ENCODE measurements at regions not wholly inside any gene's neighbourhood (a gene's known extent, or its start where the extent isn't known, plus 50 kb on each side); places are given as distances from the start of the nearest gene placed in this dataset.

GRCh38 chr5:12625667-12626263, 721.5 kb upstream of the CTNND2 start:
- Histone ChIP-seq H3K4me1 (no peaks in the 10 kb centered on the region), H3K27ac (no peak overlapping the region), H3K36me3 (no peaks in the 10 kb centered on the region), H3K9me3 (peaks cover 0 to 63% (median 32%) of the 10 kb centered on the region in 8 donors), H3K27me3 (replicated peaks in 1 of 7) (no peaks in the 10 kb centered on the region), H3K4me3 (no peak overlapping the region)
- intact Hi-C loops (cut with DNase I; ENCODE audit: low total_unique reads), result no loop called here
- TF ChIP-seq POLR2AphosphoS5 (IDR thresholded peaks at IDR 0.05) (no peak), POLR2A (IDR thresholded peaks at IDR 0.05) (no peak), CTCF (IDR thresholded peaks at IDR 0.05 in 8 of 11, conservative IDR thresholded peaks at IDR 0.05 in 3 of 11) (no peak)
- WGBS, 5 donors, result 71 to 81% (median 74%) methylated on average over 8 of the region's 8 CpGs
- no peak for DNase-seq

GRCh38 chr5:12624776-12625560, 720.7 kb upstream of the CTNND2 start:
- Histone ChIP-seq H3K36me3 (no peaks in the 10 kb centered on the region), H3K9me3 (peaks cover 0 to 65% (median 34%) of the 10 kb centered on the region in 8 donors), H3K4me3 (no peak overlapping the region), H3K27ac (no peak overlapping the region), H3K27me3 (replicated peaks in 1 of 7) (no peaks in the 10 kb centered on the region), H3K4me1 (no peaks in the 10 kb centered on the region)
- intact Hi-C loops (cut with DNase I; ENCODE audit: low total_unique reads), result no loop called here
- TF ChIP-seq POLR2AphosphoS5 (IDR thresholded peaks at IDR 0.05) (no peak), POLR2A (IDR thresholded peaks at IDR 0.05) (no peak), CTCF (IDR thresholded peaks at IDR 0.05 in 8 of 11, conservative IDR thresholded peaks at IDR 0.05 in 3 of 11) (no peak)
- no peak for DNase-seq
- WGBS, 5 donors, result 70 to 91% (median 81%) methylated on average over 4 of the region's 4 CpGs

GRCh38 chr5:12623408-12623807, 719.2 kb upstream of the CTNND2 start:
- Histone ChIP-seq H3K27ac (no peak overlapping the region), H3K9me3 (peaks cover 0 to 75% (median 41%) of the 10 kb centered on the region in 8 donors), H3K27me3 (replicated peaks in 1 of 7) (no peaks in the 10 kb centered on the region), H3K36me3 (no peaks in the 10 kb centered on the region), H3K4me1 (no peaks in the 10 kb centered on the region), H3K4me3 (no peak overlapping the region)
- intact Hi-C loops (cut with DNase I; ENCODE audit: low total_unique reads), result no loop called here
- TF ChIP-seq CTCF (IDR thresholded peaks at IDR 0.05 in 8 of 11, conservative IDR thresholded peaks at IDR 0.05 in 3 of 11), result no peak
- no peak for TF ChIP-seq POLR2A (IDR thresholded peaks at IDR 0.05)
- no peak for TF ChIP-seq POLR2AphosphoS5 (IDR thresholded peaks at IDR 0.05)
- 22 to 63% (median 34%) methylated on average over 1 of the region's 1 CpG for WGBS, 5 donors
- no peak for DNase-seq

GRCh38 chr5:12616093-12616492, 711.8 kb upstream of the CTNND2 start:
- H3K9me3 ChIP-seq, result peaks cover 0 to 83% (median 33%) of the 10 kb centered on the region in 8 donors
- TF ChIP-seq CTCF (IDR thresholded peaks at IDR 0.05 in 8 of 11, conservative IDR thresholded peaks at IDR 0.05 in 3 of 11) (no peak), POLR2AphosphoS5 (IDR thresholded peaks at IDR 0.05) (no peak), POLR2A (IDR thresholded peaks at IDR 0.05) (no peak)
- DNase-seq, result no peak
- WGBS, 5 donors, result 38 to 70% (median 58%) methylated on average over 4 of the region's 4 CpGs
- H3K27ac ChIP-seq, result no peak overlapping the region
- intact Hi-C loops (cut with DNase I; ENCODE audit: low total_unique reads), result no loop called here
- no peaks in the 10 kb centered on the region for H3K36me3 ChIP-seq
- H3K27me3 ChIP-seq (replicated peaks in 1 of 7), result no peaks in the 10 kb centered on the region
- H3K4me1 ChIP-seq, result no peaks in the 10 kb centered on the region
- H3K4me3 ChIP-seq, result no peak overlapping the region
